HUES48 (cell line): ENCODE measurements at regions not wholly inside any gene's neighbourhood (a gene's known extent, or its start where the extent isn't known, plus 50 kb on each side); places are given as distances from the start of the nearest gene placed in this dataset.

ENCODE experiments used
- H3K27ac ChIP-seq: one replicate; pipeline ENCODE4 v1.7.0; 2013; ENCODE audit warnings: low read depth, low read length, inconsistent platforms
- H3K27me3 ChIP-seq: 2 replicates; pipeline ENCODE4 v1.6.1; 2013; ENCODE audit warnings: mild to moderate bottlenecking, low read length; ENCODE audit not compliant: control insufficient read depth, insufficient read depth
- H3K36me3 ChIP-seq: 2 replicates; pipeline ENCODE4 v1.6.1; 2013; ENCODE audit warnings: low read length; ENCODE audit not compliant: control insufficient read depth, insufficient read depth
- H3K4me1 ChIP-seq: 2 replicates; pipeline ENCODE4 v1.6.1; 2013; ENCODE audit warnings: mild to moderate bottlenecking, low read length; ENCODE audit not compliant: control insufficient read depth, insufficient read depth
- H3K4me3 ChIP-seq: 2 replicates; pipeline ENCODE4 v1.5.1; 2013; ENCODE audit warnings: mild to moderate bottlenecking, low read depth, low read length
- H3K9ac ChIP-seq: 2 replicates; pipeline ENCODE4 v1.6.1; 2013; ENCODE audit warnings: mild to moderate bottlenecking, low read depth, low read length, moderate library complexity
- H3K9me3 ChIP-seq: 2 replicates; pipeline ENCODE4 v1.6.1; 2013; ENCODE audit warnings: low read length; ENCODE audit not compliant: control insufficient read depth, insufficient read depth

DNA sequence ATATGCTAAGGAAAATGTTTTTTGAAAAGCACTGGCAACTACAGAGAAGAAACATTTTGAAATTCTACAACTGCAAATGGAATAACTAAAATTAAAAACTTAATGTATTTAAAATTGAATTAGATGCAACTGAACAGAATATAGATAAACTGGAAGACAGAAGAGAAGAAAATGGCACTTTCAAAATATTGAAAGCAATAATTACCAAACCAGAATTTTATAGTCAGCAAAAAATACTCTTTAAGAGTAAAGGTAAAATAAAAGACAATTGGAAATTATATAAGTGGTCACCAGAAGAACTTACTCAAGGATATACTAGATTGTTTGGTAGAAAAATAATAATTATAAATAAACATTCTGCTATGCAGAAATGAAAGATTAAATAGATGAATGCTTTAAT, 927.7 kb upstream of the ZWINT start:
- no peak overlapping the region for H3K27ac ChIP-seq
- no peak overlapping the region for H3K9ac ChIP-seq

DNA sequence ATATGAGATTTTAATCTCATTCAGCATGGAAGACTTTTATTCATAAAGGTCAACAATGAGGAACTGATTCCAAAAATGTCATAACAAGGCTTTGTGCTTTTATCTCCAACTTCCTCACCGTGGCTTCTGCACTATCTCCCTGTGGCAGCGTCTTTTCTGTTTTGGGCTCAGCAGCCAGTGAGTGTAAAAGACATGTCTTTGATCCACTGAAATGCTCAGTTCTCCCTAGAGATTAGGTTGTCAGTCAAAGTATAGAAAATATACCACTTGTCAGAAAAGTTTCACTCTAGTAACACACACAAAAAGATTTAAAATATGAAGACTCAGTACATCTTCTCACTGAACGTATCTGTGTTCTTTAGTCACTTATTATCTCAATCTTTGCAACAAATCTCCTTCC, 901.8 kb upstream of the ZWINT start:
- H3K9me3 ChIP-seq: no peaks in the 10 kb centered on the region
- no peaks in the 10 kb centered on the region for H3K4me1 ChIP-seq
- H3K36me3 ChIP-seq: no peaks in the 10 kb centered on the region
- no peak overlapping the region for H3K27ac ChIP-seq
- no peaks in the 10 kb centered on the region for H3K27me3 ChIP-seq
- no peak overlapping the region for H3K4me3 ChIP-seq
- no peak overlapping the region for H3K9ac ChIP-seq

More for the DNA sequence above, 927.7 kb upstream of the ZWINT start:
- Histone ChIP-seq H3K4me3 (no peak overlapping the region), H3K9me3 (no peaks in the 10 kb centered on the region), H3K27me3 (no peaks in the 10 kb centered on the region), H3K36me3 (no peaks in the 10 kb centered on the region), H3K4me1 (peaks cover 8% of the 10 kb centered on the region; the same call in 1 of the 2 replicates)

DNA sequence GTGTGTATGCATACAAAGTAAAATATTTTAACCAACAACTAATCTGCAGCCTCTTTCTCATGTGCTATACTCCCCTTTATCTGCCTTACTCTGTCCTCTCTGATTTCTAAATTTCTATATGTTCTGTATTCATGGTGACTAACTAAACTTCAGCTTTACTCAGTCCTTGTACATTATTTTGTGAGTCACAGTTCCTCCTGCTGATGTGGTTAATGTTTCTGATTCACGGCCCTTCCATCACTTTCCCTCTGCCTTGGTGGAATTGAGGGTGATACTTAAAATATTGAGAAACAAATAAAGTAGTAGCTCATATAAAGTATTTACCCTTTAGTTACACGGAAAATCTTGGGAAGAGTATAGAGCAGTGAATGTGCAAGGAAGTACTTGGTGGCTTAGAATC, 899.1 kb upstream of the ZWINT start:
- H3K27ac ChIP-seq: no peak overlapping the region

DNA sequence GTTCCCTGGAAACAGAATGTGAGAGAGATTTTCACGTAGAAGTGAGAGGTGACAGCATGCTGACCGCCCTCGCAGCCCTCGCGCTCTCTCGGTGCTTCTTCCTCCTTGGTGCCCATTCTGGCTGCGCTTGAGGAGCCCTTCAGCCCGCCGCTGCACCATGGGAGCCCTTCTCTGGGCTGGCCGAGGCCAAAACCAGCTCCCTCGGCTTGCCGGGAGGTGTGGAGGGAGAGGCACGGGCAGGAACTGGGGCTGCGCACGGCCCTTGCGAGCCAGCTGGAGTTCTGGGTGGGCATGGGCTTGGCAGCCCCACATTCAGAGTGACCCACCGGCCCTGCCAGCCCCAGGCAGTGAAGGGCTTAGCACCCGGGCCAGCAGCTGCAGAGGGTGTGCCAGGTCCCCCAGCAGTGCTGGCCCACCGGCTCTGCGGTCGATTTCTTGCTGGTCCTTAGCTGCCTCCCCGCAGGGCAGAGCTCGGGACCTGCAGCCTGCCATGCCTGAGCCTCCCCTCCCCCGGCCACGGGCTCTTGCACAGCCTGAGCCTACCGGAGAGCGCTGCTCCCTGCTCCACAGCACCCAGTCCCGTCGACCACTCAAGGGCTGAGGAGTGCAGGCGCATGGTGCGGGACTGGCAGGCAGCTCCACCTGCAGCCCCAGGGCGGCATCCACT, 888.7 kb upstream of the ZWINT start:
- no peaks in the 10 kb centered on the region for H3K36me3 ChIP-seq
- no peaks in the 10 kb centered on the region for H3K4me1 ChIP-seq
- no peak overlapping the region for H3K27ac ChIP-seq
- H3K27me3 ChIP-seq: no peaks in the 10 kb centered on the region
- no peaks in the 10 kb centered on the region; the same call in 1 of the 2 replicates for H3K9me3 ChIP-seq
- no peak overlapping the region for H3K9ac ChIP-seq
- no peak overlapping the region for H3K4me3 ChIP-seq

More for the DNA sequence above, 899.1 kb upstream of the ZWINT start:
- H3K4me3 ChIP-seq: no peak overlapping the region
- H3K4me1 ChIP-seq: no peaks in the 10 kb centered on the region; the same call in 1 of the 2 replicates
- H3K9me3 ChIP-seq: no peaks in the 10 kb centered on the region
- H3K9ac ChIP-seq: no peak overlapping the region
- no peaks in the 10 kb centered on the region for H3K27me3 ChIP-seq
- H3K36me3 ChIP-seq: no peaks in the 10 kb centered on the region

DNA sequence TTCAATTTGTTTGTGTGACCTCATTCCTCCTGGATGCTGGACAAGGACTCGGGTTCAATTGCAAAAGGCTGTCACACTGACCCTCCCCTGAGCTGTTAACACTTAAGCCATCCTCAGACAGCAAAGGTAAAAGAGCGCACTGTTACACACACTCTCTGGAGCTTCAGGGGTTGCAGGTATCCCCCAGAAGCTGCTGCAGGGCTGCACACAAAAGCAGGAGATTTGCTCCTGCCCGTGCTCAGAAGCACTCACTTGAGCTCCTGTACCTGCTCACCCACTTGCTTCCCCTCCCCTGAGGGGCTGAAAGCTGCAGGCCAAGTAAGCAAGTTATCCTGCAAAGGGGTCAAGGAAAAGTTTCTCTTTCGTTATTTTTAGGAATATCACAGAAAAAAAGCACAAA, 886.2 kb upstream of the ZWINT start:
- H3K4me1 ChIP-seq: no peaks in the 10 kb centered on the region
- no peak overlapping the region for H3K9ac ChIP-seq
- H3K27me3 ChIP-seq: no peaks in the 10 kb centered on the region
- peak overlapping the region; percentile 19; the same call in 1 of the 2 replicates for H3K4me3 ChIP-seq
- H3K36me3 ChIP-seq: no peaks in the 10 kb centered on the region
- no peak overlapping the region for H3K27ac ChIP-seq
- H3K9me3 ChIP-seq: no peaks in the 10 kb centered on the region; the same call in 1 of the 2 replicates

DNA sequence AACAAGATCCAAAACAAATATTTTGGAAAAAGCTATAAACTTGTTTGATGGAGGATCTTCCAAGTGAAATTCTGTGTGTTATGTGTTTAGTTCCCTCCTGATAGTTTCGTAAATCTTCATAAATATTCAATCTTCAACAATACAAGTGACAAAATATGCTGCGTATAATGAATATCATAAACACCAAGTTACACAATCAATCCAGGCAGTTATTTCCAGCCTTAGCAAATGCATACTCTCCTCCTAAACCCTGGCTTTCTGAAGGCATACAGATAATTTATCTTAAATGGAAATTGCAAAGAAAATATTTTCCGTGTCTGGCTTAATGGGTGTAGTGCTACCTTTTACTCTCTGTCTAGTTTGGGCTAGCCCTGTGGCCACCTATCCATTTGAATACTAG, 864.9 kb upstream of the ZWINT start:
- Histone ChIP-seq H3K27ac (no peak overlapping the region), H3K27me3 (no peaks in the 10 kb centered on the region), H3K4me3 (no peak overlapping the region), H3K4me1 (peaks cover 50% of the 10 kb centered on the region), H3K9ac (no peak overlapping the region), H3K9me3 (peaks cover 4% of the 10 kb centered on the region), H3K36me3 (no peaks in the 10 kb centered on the region)

DNA sequence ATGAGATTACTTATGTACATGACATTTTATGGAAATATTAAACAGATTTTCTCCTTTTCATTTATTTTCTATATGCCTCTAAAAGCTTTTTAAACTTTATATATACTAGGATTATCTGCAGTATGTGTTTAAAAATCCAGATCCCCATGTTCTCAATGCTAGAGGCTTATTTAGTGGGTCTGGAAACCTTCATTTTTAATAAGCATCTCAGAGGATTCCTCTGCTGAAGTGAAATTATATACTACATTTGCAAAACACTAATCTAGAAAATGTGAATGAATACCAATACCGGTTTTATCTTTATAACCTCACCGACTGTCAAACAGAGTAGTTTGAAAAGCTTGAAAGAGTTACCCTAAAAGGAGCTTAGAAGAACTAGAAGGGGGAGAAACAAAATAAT, 863.8 kb upstream of the ZWINT start:
- peaks cover 4% of the 10 kb centered on the region for H3K9me3 ChIP-seq
- no peaks in the 10 kb centered on the region for H3K36me3 ChIP-seq
- no peak overlapping the region for H3K9ac ChIP-seq
- peaks cover 50% of the 10 kb centered on the region for H3K4me1 ChIP-seq
- H3K27me3 ChIP-seq: no peaks in the 10 kb centered on the region
- no peak overlapping the region for H3K4me3 ChIP-seq
- no peak overlapping the region for H3K27ac ChIP-seq

DNA sequence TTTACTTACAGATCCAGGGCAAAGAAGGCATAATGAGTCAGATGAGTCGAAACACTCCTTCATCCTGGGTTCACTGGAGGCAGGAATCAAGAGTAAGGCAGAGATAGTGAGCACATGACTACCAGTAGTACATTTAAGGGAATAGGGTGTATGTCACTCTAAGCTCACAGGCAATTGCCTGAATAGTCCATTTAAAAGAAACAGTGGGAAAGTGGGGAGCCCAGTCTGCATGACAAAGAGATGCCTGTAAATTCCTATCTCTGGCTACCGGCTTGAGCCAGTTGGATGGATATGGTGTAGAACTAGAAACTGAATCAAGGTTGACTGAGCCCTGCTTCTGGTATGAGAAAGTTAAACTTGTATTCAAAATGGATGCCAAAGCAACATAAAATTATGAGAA, 861.5 kb upstream of the ZWINT start:
- peak overlapping the region; percentile 76 for H3K9ac ChIP-seq
- no peaks in the 10 kb centered on the region for H3K36me3 ChIP-seq
- H3K27ac ChIP-seq: peak overlapping the region; percentile 99

DNA sequence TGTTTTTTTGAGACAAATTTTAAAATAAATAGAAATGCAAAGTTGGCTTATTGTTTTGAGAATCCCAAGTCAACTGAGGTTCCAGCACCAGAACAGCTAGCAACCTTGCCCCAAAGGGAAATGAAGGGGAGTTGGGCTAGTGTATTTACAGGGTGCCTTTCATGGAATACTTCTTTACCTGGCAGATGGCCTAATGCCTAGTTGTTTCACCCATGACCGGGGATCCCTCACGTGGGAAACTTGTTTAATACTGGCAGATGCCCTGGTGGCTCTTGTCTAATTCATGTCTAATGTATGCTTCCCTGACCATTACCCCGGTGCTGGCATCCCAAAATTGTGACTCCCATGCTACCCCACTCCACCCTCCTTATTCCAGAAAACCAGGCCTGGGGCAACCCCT, 861.1 kb upstream of the ZWINT start:
- Histone ChIP-seq H3K9ac (peak overlapping the region; percentile 76), H3K4me1 (peaks cover 61% of the 10 kb centered on the region), H3K4me3 (peak overlapping the region; percentile 67), H3K27me3 (no peaks in the 10 kb centered on the region), H3K9me3 (no peaks in the 10 kb centered on the region), H3K27ac (peak overlapping the region; percentile 99), H3K36me3 (no peaks in the 10 kb centered on the region)

More for the DNA sequence above, 861.5 kb upstream of the ZWINT start:
- Histone ChIP-seq H3K9me3 (no peaks in the 10 kb centered on the region), H3K4me3 (peak overlapping the region; percentile 67), H3K27me3 (no peaks in the 10 kb centered on the region), H3K4me1 (peaks cover 64% of the 10 kb centered on the region)

DNA sequence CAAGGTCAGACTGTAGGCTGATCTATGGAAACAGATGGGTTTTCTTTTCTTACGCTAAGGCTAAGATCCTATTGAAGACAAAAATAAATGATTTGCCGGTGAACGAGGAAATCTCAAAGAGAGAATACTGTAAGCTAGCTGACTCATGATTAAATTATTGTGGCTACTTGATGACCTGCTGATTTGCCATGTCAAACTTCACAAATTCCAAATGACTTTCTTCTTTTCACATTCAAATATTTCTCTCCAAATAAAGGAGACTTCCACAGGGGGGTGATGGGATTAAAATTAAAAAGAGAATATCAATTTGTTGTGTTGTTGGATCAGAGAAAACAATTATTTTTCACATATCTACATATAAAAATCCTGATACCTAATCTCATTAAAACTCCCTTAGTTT, 860.6 kb upstream of the ZWINT start:
- H3K9me3 ChIP-seq: no peaks in the 10 kb centered on the region
- peak overlapping the region; percentile 76 for H3K9ac ChIP-seq
- peak overlapping the region; percentile 99 for H3K27ac ChIP-seq
- peak overlapping the region; percentile 67 for H3K4me3 ChIP-seq
- no peaks in the 10 kb centered on the region for H3K36me3 ChIP-seq
- peaks cover 59% of the 10 kb centered on the region for H3K4me1 ChIP-seq
- no peaks in the 10 kb centered on the region for H3K27me3 ChIP-seq

DNA sequence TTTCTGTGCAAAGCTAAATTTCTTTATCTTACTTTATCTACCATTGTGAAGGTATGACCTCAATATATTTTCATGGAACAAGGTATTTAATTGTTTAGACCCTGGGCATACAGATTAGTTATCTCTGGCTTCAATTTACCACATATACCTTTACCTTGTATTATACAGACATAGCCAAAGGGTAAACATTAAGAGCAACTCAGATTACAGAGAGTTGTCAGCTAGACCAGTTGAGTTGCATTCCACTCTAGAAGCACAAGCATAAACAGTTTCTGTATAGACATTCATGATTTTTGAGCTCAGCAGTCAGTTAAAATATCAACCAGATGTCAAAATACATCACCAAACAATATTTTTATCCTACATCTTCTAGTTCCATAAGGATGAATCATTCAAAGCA, 857.3 kb upstream of the ZWINT start:
- no peaks in the 10 kb centered on the region for H3K36me3 ChIP-seq
- no peaks in the 10 kb centered on the region for H3K9me3 ChIP-seq
- no peak overlapping the region for H3K9ac ChIP-seq
- H3K4me1 ChIP-seq: peaks cover 32% of the 10 kb centered on the region
- H3K4me3 ChIP-seq: no peak overlapping the region
- H3K27me3 ChIP-seq: no peaks in the 10 kb centered on the region
- H3K27ac ChIP-seq: peak overlapping the region; percentile 10
